Naive thymus-derived CD8-positive, alpha-beta T cell (primary cell): ENCODE measurements at regions not wholly inside any gene's neighbourhood (a gene's known extent, or its start where the extent isn't known, plus 50 kb on each side); places are given as distances from the start of the nearest gene placed in this dataset.

Source experiments
- ATAC-seq, 2 donors: fragments of 150-1000 bp; cut with Tn5 transposase in 1 of 2; sonication (Bioruptor Pico), chemical (Tn5 transposase) in 1 of 2; 1 replicate in 1 of 2; 2 replicates in 1 of 2; pipeline ENCODE4 v1.10.0; 2021; ENCODE audit warnings: mild to moderate bottlenecking in 2 of 2, moderate library complexity in 2 of 2
- POLR2A ChIA-PET: fragments of 350-600 bp; sonication (Branson Sonifier 250); formaldehyde crosslinking; loops from one replicate; lab custom pipeline; 2021; ENCODE audit warnings: antibody characterized with exemption; lab: Charles Lee
- DNase-seq, 10 donors: peaks; one replicate each; pipeline versions ENCODE4 v3.0.0 to v3.0.0-alpha.2; 2020 to 2022
- H3K27ac Mint-ChIP-seq, 10 donors: one replicate each; pipeline ENCODE4 v1.8.0; 2020 to 2022; ENCODE audit warnings: mild to moderate bottlenecking in 10 of 10, mixed read lengths in 10 of 10, moderate library complexity in 4 of 10, inconsistent platforms in 1 of 10
- H3K27me3 Mint-ChIP-seq, 5 donors: one replicate each; pipeline ENCODE4 v1.8.0; 2021 to 2022; ENCODE audit warnings: mixed read lengths in 5 of 5
- H3K36me3 Mint-ChIP-seq, 3 donors: one replicate each; pipeline ENCODE4 v1.8.0; 2020 to 2022; ENCODE audit warnings: mixed read lengths in 3 of 3, mild to moderate bottlenecking in 2 of 3, inconsistent platforms in 1 of 3
- H3K4me1 Mint-ChIP-seq, 4 donors: one replicate each; pipeline ENCODE4 v1.8.0; 2021 to 2022; ENCODE audit warnings: mixed read lengths in 4 of 4
- H3K4me3 Mint-ChIP-seq, 10 donors: one replicate each; pipeline ENCODE4 v1.8.0; 2020 to 2022; ENCODE audit warnings: mild to moderate bottlenecking in 10 of 10, mixed read lengths in 10 of 10, moderate library complexity in 6 of 10, inconsistent platforms in 1 of 10
- H3K9me3 Mint-ChIP-seq, 9 donors: one replicate each; pipeline ENCODE4 v1.8.0; 2020 to 2022; ENCODE audit warnings: mixed read lengths in 9 of 9, mild to moderate bottlenecking in 3 of 9, inconsistent platforms in 1 of 9, moderate library complexity in 1 of 9

- no peak for DNase-seq
- no peaks in the 10 kb centered on the region for H3K36me3 Mint-ChIP-seq
- no peak overlapping the region for H3K4me3 Mint-ChIP-seq
Observed at GRCh38 chr11:116096272-116096995, 592.2 kb upstream of the CADM1 start.

GRCh38 chr11:116093481-116094270, 589.5 kb upstream of the CADM1 start:
- no peaks in the 10 kb centered on the region for H3K36me3 Mint-ChIP-seq
- peaks cover 4 to 25% (median 7%) of the 10 kb centered on the region in 5 donors for H3K27me3 Mint-ChIP-seq
- POLR2A ChIA-PET, result no interaction called here
- no peaks in the 10 kb centered on the region for H3K4me1 Mint-ChIP-seq
- H3K27ac Mint-ChIP-seq, result no peak overlapping the region
- H3K9me3 Mint-ChIP-seq, result peaks cover 0 to 5% (median 0%) of the 10 kb centered on the region in 9 donors
- no peak for ATAC-seq
- no peak for DNase-seq
- no peak overlapping the region for H3K4me3 Mint-ChIP-seq

More at GRCh38 chr11:116096272-116096995, 592.2 kb upstream of the CADM1 start:
- ATAC-seq, result no peak
- peaks cover 4 to 26% (median 7%) of the 10 kb centered on the region in 5 donors for H3K27me3 Mint-ChIP-seq
- no peak overlapping the region for H3K27ac Mint-ChIP-seq
- H3K4me1 Mint-ChIP-seq, result no peaks in the 10 kb centered on the region
- H3K9me3 Mint-ChIP-seq, result peaks cover 0 to 5% (median 0%) of the 10 kb centered on the region in 9 donors
- POLR2A ChIA-PET, result no interaction called here

GRCh38 chr11:116093065-116093464, 588.9 kb upstream of the CADM1 start:
- H3K27ac Mint-ChIP-seq, result no peak overlapping the region
- H3K4me1 Mint-ChIP-seq, result no peaks in the 10 kb centered on the region

DNA sequence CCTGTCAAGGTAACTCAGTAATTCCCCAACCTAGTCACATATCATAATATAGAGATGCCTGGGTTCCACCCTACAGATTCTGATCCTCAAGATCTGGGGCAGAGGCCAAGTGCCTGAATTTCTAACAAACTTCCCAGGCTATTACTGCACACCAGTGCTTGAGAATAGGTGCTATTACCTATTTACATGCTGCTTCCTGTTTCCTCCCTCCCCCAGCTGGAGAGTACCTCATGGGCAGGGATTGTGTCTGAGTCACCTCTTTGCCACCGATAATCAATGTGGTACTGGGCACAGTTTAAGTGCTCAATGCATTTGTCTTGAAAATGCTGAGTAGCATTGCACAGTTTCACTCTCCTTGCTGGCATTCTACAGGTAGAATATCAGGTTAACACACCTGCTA, 582.2 kb upstream of the CADM1 start:
- H3K27me3 Mint-ChIP-seq, result peaks cover 0 to 26% (median 6%) of the 10 kb centered on the region in 5 donors
- H3K36me3 Mint-ChIP-seq, result no peaks in the 10 kb centered on the region
- POLR2A ChIA-PET, result no interaction called here
- DNase-seq (no peak), ATAC-seq (no peak)
- no peak overlapping the region for H3K27ac Mint-ChIP-seq
- peaks cover 0 to 3% (median 0%) of the 10 kb centered on the region in 9 donors for H3K9me3 Mint-ChIP-seq
- no peaks in the 10 kb centered on the region for H3K4me1 Mint-ChIP-seq
- no peak overlapping the region for H3K4me3 Mint-ChIP-seq

More at GRCh38 chr11:116093065-116093464, 588.9 kb upstream of the CADM1 start:
- Mint-ChIP-seq H3K9me3 (peaks cover 0 to 5% (median 0%) of the 10 kb centered on the region in 9 donors), H3K27me3 (peaks cover 4 to 25% (median 7%) of the 10 kb centered on the region in 5 donors), H3K36me3 (no peaks in the 10 kb centered on the region), H3K4me3 (no peak overlapping the region)
- DNase-seq (no peak), ATAC-seq (no peak)
- POLR2A ChIA-PET, result no interaction called here

DNA sequence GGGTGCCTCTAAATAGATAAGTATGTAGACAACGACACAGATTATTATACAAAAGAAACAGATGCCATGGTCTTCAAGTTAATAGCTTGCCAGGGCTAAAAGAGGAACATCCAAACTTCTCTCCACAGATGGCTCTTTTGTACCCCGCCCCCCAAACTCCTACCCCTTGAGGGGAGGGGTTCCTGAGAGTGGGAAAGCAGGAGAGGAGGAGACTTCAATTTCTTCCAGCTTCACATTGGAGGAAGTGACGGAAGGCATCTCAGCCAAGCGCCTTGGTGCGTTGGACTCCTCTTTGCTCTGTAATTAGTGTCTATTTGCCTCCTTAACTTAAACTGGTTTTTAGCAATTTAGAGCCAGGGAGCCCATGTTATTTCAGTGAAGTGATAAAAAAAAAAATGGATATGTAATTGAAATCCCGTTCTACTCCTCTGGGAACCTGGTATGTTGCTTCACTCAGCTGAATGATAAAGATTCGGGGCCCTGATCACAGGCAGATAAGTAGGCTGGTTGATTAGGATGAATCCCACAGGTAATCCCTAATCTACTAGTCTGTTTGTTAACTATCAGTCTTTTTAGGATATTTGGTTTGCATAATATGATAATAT, 580.9 kb upstream of the CADM1 start:
- Mint-ChIP-seq H3K27ac (no peak overlapping the region), H3K27me3 (peaks cover 5 to 39% (median 8%) of the 10 kb centered on the region in 5 donors), H3K4me1 (no peaks in the 10 kb centered on the region), H3K9me3 (peaks cover 0 to 13% (median 3%) of the 10 kb centered on the region in 9 donors), H3K4me3 (no peak overlapping the region), H3K36me3 (peaks cover 0 to 6% (median 0%) of the 10 kb centered on the region in 3 donors)
- POLR2A ChIA-PET, result no interaction called here
- ATAC-seq (no peak), DNase-seq (no peak)

- H3K36me3 Mint-ChIP-seq, result peaks cover 0 to 7% (median 0%) of the 10 kb centered on the region in 3 donors
- no peak overlapping the region for H3K4me3 Mint-ChIP-seq
Observed at GRCh38 chr11:116084511-116084910, 580.3 kb upstream of the CADM1 start.

DNA sequence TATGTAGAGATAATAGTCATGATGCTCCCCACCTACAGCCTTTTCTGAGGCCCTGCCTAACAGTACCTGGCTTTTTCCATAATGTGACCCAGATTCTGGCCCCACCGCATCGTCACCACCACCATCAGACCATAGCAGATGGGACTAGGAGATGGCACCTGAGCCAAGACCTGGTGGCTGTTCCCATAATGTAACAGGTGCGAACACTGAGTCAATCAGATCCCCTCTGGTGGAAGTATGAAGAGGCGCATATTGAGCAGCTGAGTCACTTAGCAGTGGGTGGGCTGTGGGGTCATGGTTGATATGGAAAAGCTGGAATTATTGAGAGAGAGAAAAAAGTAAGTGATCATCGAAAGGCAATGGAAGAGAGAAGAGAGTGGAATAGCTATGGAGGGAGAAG, 578.0 kb upstream of the CADM1 start:
- POLR2A ChIA-PET, result no interaction called here
- Mint-ChIP-seq H3K4me3 (no peak overlapping the region), H3K4me1 (no peaks in the 10 kb centered on the region), H3K27me3 (peaks cover 6 to 40% (median 13%) of the 10 kb centered on the region in 5 donors), H3K36me3 (peaks cover 0 to 7% (median 0%) of the 10 kb centered on the region in 3 donors), H3K27ac (no peak overlapping the region), H3K9me3 (peaks cover 0 to 29% (median 4%) of the 10 kb centered on the region in 9 donors)
- ATAC-seq (no peak), DNase-seq (no peak)

More at GRCh38 chr11:116084511-116084910, 580.3 kb upstream of the CADM1 start:
- Mint-ChIP-seq H3K27ac (no peak overlapping the region), H3K27me3 (peaks cover 5 to 39% (median 8%) of the 10 kb centered on the region in 5 donors), H3K4me1 (no peaks in the 10 kb centered on the region), H3K9me3 (peaks cover 0 to 19% (median 3%) of the 10 kb centered on the region in 9 donors)
- DNase-seq (no peak), ATAC-seq (no peak)
- POLR2A ChIA-PET, result no interaction called here

- Mint-ChIP-seq H3K4me1 (no peaks in the 10 kb centered on the region), H3K27ac (no peak overlapping the region), H3K36me3 (peaks cover 0 to 7% (median 0%) of the 10 kb centered on the region in 3 donors), H3K9me3 (peaks cover 0 to 38% (median 10%) of the 10 kb centered on the region in 9 donors), H3K27me3 (peaks cover 11 to 50% (median 19%) of the 10 kb centered on the region in 5 donors), H3K4me3 (no peak overlapping the region)
- no peak for ATAC-seq
- no peak for DNase-seq
- POLR2A ChIA-PET, result no interaction called here
Observed at GRCh38 chr11:116079580-116079979, 575.4 kb upstream of the CADM1 start.

GRCh38 chr11:116078101-116078591, 573.9 kb upstream of the CADM1 start:
- Mint-ChIP-seq H3K4me1 (no peaks in the 10 kb centered on the region), H3K4me3 (no peak overlapping the region), H3K9me3 (peaks cover 0 to 38% (median 10%) of the 10 kb centered on the region in 9 donors), H3K27ac (no peak overlapping the region), H3K27me3 (peaks cover 11 to 44% (median 18%) of the 10 kb centered on the region in 5 donors), H3K36me3 (peaks cover 0 to 7% (median 0%) of the 10 kb centered on the region in 3 donors)
- ATAC-seq, result no peak
- DNase-seq, result no peak
- POLR2A ChIA-PET, result no interaction called here

- no peak for ATAC-seq
- Mint-ChIP-seq H3K4me3 (no peak overlapping the region), H3K36me3 (peaks cover 0 to 7% (median 0%) of the 10 kb centered on the region in 3 donors), H3K9me3 (peaks cover 0 to 38% (median 10%) of the 10 kb centered on the region in 9 donors), H3K27me3 (peaks cover 9 to 34% (median 18%) of the 10 kb centered on the region in 5 donors), H3K27ac (no peak overlapping the region), H3K4me1 (no peaks in the 10 kb centered on the region)
- POLR2A ChIA-PET, result no interaction called here
- DNase-seq, result no peak
Observed at GRCh38 chr11:116077092-116077491, 572.9 kb upstream of the CADM1 start.

GRCh38 chr11:116073854-116074837, 569.9 kb upstream of the CADM1 start:
- no peak for ATAC-seq
- H3K9me3 Mint-ChIP-seq, result peaks cover 0 to 15% (median 5%) of the 10 kb centered on the region in 9 donors
- POLR2A ChIA-PET, result no interaction called here
- peaks cover 9 to 30% (median 16%) of the 10 kb centered on the region in 5 donors for H3K27me3 Mint-ChIP-seq
- no peak overlapping the region for H3K4me3 Mint-ChIP-seq
- no peak overlapping the region for H3K27ac Mint-ChIP-seq
- no peaks in the 10 kb centered on the region for H3K4me1 Mint-ChIP-seq
- H3K36me3 Mint-ChIP-seq, result no peaks in the 10 kb centered on the region
- DNase-seq, result no peak
